Panc1 (cell line): ENCODE measurements at regions not wholly inside any gene's neighbourhood (a gene's known extent, or its start where the extent isn't known, plus 50 kb on each side); places are given as distances from the start of the nearest gene placed in this dataset.

Experiments used
- ATAC-seq: fragments of 200-7000 bp; cut with Tn5 transposase; 2 replicates; pipeline ENCODE4 v1.9.1; 2020; ENCODE audit warnings: mild to moderate bottlenecking, moderate library complexity
- BruUV-seq: library from RNA; stranded (reverse); fragments of 400-500 nt; replicated peaks from 2 replicates; lab custom pipeline; 2021; lab: Mats Ljungman, UMichigan
- CTCF ChIA-PET: fragments of 300-600 bp; sonication (Branson Sonifier 250); formaldehyde crosslinking; loops from one replicate; lab custom pipeline; 2022; ENCODE audit warnings: antibody characterized with exemption; lab: Charles Lee
- POLR2A ChIA-PET: fragments of 300-600 bp; sonication (Branson Sonifier 250); formaldehyde crosslinking; loops from one replicate; lab custom pipeline; 2022; ENCODE audit warnings: antibody characterized with exemption; lab: Charles Lee
- DNase-seq: peaks from one replicate; pipeline ENCODE4 v3.0.0-alpha.2; 2010; ENCODE audit warnings: low read depth, low spot score
- H3K27ac ChIP-seq: 2 replicates; pipeline ENCODE4 v1.5.1; 2011; ENCODE audit warnings: mild to moderate bottlenecking, low read length, inconsistent platforms
- H3K27me3 ChIP-seq: fragments of 200-500 bp; sonication (Bioruptor generic); 2 replicates; pipeline ENCODE4 v1.6.0; 2014; ENCODE audit warnings: low read length, inconsistent platforms; ENCODE audit not compliant: control insufficient read depth, insufficient read depth
- H3K36me3 ChIP-seq: fragments of 200-500 bp; sonication (Bioruptor generic); 2 replicates; pipeline ENCODE4 v1.5.1; 2014; ENCODE audit warnings: inconsistent platforms, mild to moderate bottlenecking, low read length, moderate library complexity; ENCODE audit not compliant: control insufficient read depth, insufficient read depth
- H3K4me1 ChIP-seq: 2 replicates; pipeline ENCODE4 v1.5.1; 2011; ENCODE audit warnings: inconsistent platforms, mild to moderate bottlenecking, low read length, moderate library complexity; ENCODE audit not compliant: control insufficient read depth, insufficient read depth
- H3K4me3 ChIP-seq, 2 experiments: 2 replicates each; pipeline ENCODE4 v1.5.1; 2011 to 2012; ENCODE audit warnings: low read depth in 2 of 2, low read length in 2 of 2, mild to moderate bottlenecking in 2 of 2, inconsistent platforms in 1 of 2, moderate library complexity in 1 of 2
- H3K9me3 ChIP-seq: fragments of 200-500 bp; sonication (Bioruptor generic); 2 replicates; pipeline ENCODE4 v1.5.1; 2014; ENCODE audit warnings: low read depth, mild to moderate bottlenecking, inconsistent platforms, low read length, moderate library complexity; ENCODE audit not compliant: control insufficient read depth, insufficient read depth
- POLR2AphosphoS5 ChIP-seq: IDR thresholded peaks from 2 replicates; pipeline ENCODE4 v1.6.1; 2012; ENCODE audit warnings: mild to moderate bottlenecking, low read depth, low read length, moderate library complexity
- SIN3A ChIP-seq: IDR thresholded peaks from 2 replicates; pipeline ENCODE4 v1.6.1; 2012; ENCODE audit warnings: low read depth, mild to moderate bottlenecking, low read length, moderate library complexity, borderline replicate concordance; ENCODE audit not compliant: insufficient read depth
- TCF7L2 ChIP-seq: IDR thresholded peaks from 2 replicates; pipeline ENCODE4 v1.6.1; 2011; ENCODE audit warnings: mild to moderate bottlenecking, low read depth, low read length, inconsistent platforms
- in situ Hi-C: cut with HindIII; loops from 2 replicates; pipeline ENCODE4 v1.10.0; 2016; ENCODE audit warnings: low sequenced_read_pairs, low pct_unique_long_range_greater_than_20kb
- intact Hi-C: fragments of 100-400 bp; cut with micrococcal nuclease; formaldehyde crosslinking; loops from one replicate; pipeline ENCODE4 v1.10.0; 2022; ENCODE audit not compliant: unreplicated experiment
- TF ChIP-seq, protein P1 (sequence below): fragments of 450-650 bp; IDR thresholded peaks from 2 replicates; pipeline ENCODE4 v1.5.1; 2017; ENCODE audit warnings: mild to moderate bottlenecking
- TF ChIP-seq, protein P2 (sequence below), 2 experiments: IDR thresholded peaks; 2 replicates each; pipeline ENCODE4 v1.6.1; 2011 to 2012; ENCODE audit warnings: low read depth in 2 of 2, control low read depth in 1 of 2, low read length in 1 of 2, mild to moderate bottlenecking in 1 of 2, moderate library complexity in 1 of 2; ENCODE audit not compliant: insufficient read depth in 1 of 2

DNA sequence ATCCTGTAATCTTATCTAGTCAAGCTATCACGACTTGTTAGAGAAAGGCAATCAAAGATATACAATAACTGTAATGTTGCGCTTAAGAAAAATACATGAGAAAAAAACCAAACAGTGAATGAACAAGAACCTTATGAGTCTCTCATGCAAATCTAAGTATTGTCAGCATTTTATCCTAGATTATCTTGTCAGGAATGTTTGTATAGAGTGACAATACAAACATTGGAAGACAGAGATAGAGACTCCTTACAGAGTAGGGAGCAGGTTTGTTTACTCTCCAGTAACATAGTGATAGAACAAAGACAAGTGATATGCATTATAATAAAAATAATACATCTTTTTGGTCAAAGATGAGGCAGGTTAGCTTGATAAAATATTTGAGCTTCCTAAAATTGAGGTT is 444.8 kb downstream of the SLITRK5 start:
- ATAC-seq (no peak), DNase-seq (no peak)
- no peaks in the 10 kb centered on the region for H3K9me3 ChIP-seq
- in situ Hi-C loops, result no loop called here
- no TSS peak for BruUV-seq
- H3K4me1 ChIP-seq, result no peaks in the 10 kb centered on the region
- ChIA-PET CTCF (no interaction called here), POLR2A (no interaction called here)
- no peaks in the 10 kb centered on the region for H3K36me3 ChIP-seq
- no peaks in the 10 kb centered on the region for H3K27me3 ChIP-seq
- no peak for TF ChIP-seq POLR2AphosphoS5
- TF ChIP-seq SIN3A, result no peak
- TF ChIP-seq TCF7L2, result no peak
- TF ChIP-seq, protein P1, sequence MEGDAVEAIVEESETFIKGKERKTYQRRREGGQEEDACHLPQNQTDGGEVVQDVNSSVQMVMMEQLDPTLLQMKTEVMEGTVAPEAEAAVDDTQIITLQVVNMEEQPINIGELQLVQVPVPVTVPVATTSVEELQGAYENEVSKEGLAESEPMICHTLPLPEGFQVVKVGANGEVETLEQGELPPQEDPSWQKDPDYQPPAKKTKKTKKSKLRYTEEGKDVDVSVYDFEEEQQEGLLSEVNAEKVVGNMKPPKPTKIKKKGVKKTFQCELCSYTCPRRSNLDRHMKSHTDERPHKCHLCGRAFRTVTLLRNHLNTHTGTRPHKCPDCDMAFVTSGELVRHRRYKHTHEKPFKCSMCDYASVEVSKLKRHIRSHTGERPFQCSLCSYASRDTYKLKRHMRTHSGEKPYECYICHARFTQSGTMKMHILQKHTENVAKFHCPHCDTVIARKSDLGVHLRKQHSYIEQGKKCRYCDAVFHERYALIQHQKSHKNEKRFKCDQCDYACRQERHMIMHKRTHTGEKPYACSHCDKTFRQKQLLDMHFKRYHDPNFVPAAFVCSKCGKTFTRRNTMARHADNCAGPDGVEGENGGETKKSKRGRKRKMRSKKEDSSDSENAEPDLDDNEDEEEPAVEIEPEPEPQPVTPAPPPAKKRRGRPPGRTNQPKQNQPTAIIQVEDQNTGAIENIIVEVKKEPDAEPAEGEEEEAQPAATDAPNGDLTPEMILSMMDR, result no peak
- TF ChIP-seq, protein P2, sequence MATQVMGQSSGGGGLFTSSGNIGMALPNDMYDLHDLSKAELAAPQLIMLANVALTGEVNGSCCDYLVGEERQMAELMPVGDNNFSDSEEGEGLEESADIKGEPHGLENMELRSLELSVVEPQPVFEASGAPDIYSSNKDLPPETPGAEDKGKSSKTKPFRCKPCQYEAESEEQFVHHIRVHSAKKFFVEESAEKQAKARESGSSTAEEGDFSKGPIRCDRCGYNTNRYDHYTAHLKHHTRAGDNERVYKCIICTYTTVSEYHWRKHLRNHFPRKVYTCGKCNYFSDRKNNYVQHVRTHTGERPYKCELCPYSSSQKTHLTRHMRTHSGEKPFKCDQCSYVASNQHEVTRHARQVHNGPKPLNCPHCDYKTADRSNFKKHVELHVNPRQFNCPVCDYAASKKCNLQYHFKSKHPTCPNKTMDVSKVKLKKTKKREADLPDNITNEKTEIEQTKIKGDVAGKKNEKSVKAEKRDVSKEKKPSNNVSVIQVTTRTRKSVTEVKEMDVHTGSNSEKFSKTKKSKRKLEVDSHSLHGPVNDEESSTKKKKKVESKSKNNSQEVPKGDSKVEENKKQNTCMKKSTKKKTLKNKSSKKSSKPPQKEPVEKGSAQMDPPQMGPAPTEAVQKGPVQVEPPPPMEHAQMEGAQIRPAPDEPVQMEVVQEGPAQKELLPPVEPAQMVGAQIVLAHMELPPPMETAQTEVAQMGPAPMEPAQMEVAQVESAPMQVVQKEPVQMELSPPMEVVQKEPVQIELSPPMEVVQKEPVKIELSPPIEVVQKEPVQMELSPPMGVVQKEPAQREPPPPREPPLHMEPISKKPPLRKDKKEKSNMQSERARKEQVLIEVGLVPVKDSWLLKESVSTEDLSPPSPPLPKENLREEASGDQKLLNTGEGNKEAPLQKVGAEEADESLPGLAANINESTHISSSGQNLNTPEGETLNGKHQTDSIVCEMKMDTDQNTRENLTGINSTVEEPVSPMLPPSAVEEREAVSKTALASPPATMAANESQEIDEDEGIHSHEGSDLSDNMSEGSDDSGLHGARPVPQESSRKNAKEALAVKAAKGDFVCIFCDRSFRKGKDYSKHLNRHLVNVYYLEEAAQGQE (IDR thresholded peaks at IDR 0.05; ENCODE audit: insufficient read depth in 1 of 2, low read depth in 2 of 2, low read length in 1 of 2), result no peak
- no peak overlapping the region for H3K4me3 ChIP-seq
- no peak overlapping the region for H3K27ac ChIP-seq
- intact Hi-C loops, result no loop called here

DNA sequence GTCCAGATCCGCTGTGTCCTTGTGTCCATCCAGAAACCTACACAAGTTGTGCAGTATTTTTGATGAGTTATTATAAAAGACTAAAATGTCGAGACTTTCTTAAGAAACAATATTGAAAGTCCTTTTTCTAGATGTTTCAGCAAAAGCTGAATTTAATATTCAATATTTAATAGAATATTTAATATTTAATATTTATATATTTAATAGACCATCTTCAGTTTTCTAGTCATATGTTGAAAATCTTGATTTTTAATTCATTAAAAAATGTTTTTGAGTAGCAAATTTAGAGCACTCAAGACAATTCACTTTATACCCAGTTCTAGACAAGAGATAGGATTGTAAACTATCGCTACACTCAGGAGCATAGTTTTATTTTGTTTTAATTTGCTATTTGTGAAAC is 447.8 kb downstream of the SLITRK5 start:
- in situ Hi-C loops (no loop called here), intact Hi-C loops (no loop called here)
- ChIA-PET POLR2A (no interaction called here), CTCF (no interaction called here)
- ATAC-seq (no peak), DNase-seq (no peak)
- Histone ChIP-seq H3K27me3 (no peaks in the 10 kb centered on the region), H3K36me3 (no peaks in the 10 kb centered on the region), H3K9me3 (no peaks in the 10 kb centered on the region), H3K4me3 (no peak overlapping the region), H3K4me1 (no peaks in the 10 kb centered on the region), H3K27ac (no peak overlapping the region)
- TF ChIP-seq POLR2AphosphoS5 (no peak), TCF7L2 (no peak), SIN3A (no peak)
- TF ChIP-seq, protein P1, result no peak
- TF ChIP-seq, protein P2 (IDR thresholded peaks at IDR 0.05; ENCODE audit: insufficient read depth in 1 of 2, low read depth in 2 of 2, low read length in 1 of 2), result no peak
- no TSS peak for BruUV-seq
